Loucy (cell line): ENCODE measurements at regions not wholly inside any gene's neighbourhood (a gene's known extent, or its start where the extent isn't known, plus 50 kb on each side); places are given as distances from the start of the nearest gene placed in this dataset.
A peak's percentile ranks its signal among the peaks of the same experiment; 100 is the strongest.

Source experiments
- H2AFZ ChIP-seq: fragments of 200-600 bp; sonication (generic); 2 replicates; pipeline ENCODE4 v1.6.0; 2016; ENCODE audit warnings: antibody characterized with exemption, mild to moderate bottlenecking, low read length, moderate library complexity
- H3F3A ChIP-seq: fragments of 200-600 bp; 2 replicates; pipeline ENCODE4 v1.6.0; 2016; ENCODE audit warnings: antibody characterized with exemption, low read depth, mild to moderate bottlenecking
- H3K27me3 ChIP-seq: fragments of 200-600 bp; sonication (generic); 2 replicates; pipeline ENCODE4 v1.6.1; 2014; ENCODE audit warnings: low read length, mild to moderate bottlenecking; ENCODE audit not compliant: insufficient read depth, poor library complexity, severe bottlenecking
- H3K36me3 ChIP-seq: fragments of 200-600 bp; sonication (generic); 2 replicates; pipeline ENCODE4 v1.6.1; 2016; ENCODE audit warnings: low read length; ENCODE audit not compliant: insufficient read depth
- H3K4me1 ChIP-seq: fragments of 200-600 bp; sonication (generic); 2 replicates; pipeline ENCODE4 v1.5.1; 2014; ENCODE audit warnings: low read length, mild to moderate bottlenecking; ENCODE audit not compliant: insufficient read depth, poor library complexity, severe bottlenecking
- H3K4me2 ChIP-seq: fragments of 200-600 bp; sonication (generic); 2 replicates; pipeline ENCODE4 v1.6.0; 2014; ENCODE audit warnings: antibody characterized with exemption, low read length, low read depth, mild to moderate bottlenecking; ENCODE audit not compliant: poor library complexity, severe bottlenecking
- H3K4me3 ChIP-seq: fragments of 200-600 bp; sonication (generic); 2 replicates; pipeline ENCODE4 v1.5.1; 2014; ENCODE audit warnings: low read length, mild to moderate bottlenecking, mixed read lengths; ENCODE audit not compliant: poor library complexity, severe bottlenecking
- H3K79me2 ChIP-seq: fragments of 200-600 bp; sonication (generic); 2 replicates; pipeline ENCODE4 v1.6.1; 2014; ENCODE audit warnings: low read length; ENCODE audit not compliant: insufficient read depth
- H3K9ac ChIP-seq: fragments of 200-600 bp; sonication (generic); 2 replicates; pipeline ENCODE4 v1.6.0; 2014; ENCODE audit warnings: mild to moderate bottlenecking, low read depth, low read length, moderate library complexity; ENCODE audit not compliant: poor library complexity, severe bottlenecking
- H3K9me2 ChIP-seq: fragments of 200-600 bp; sonication (generic); replicated peaks from 2 replicates; pipeline ENCODE4 v1.6.1; 2016; ENCODE audit warnings: low read depth, low read length, mixed read lengths
- H3K9me3 ChIP-seq: fragments of 200-600 bp; sonication (generic); 2 replicates; pipeline ENCODE4 v1.6.1; 2014; ENCODE audit warnings: mild to moderate bottlenecking, antibody characterized with exemption, low read length, low read depth; ENCODE audit not compliant: insufficient read depth
- H4K20me1 ChIP-seq: fragments of 200-600 bp; sonication (generic); 2 replicates; pipeline ENCODE4 v1.6.0; 2014; ENCODE audit warnings: antibody characterized with exemption, low read length, mild to moderate bottlenecking; ENCODE audit not compliant: insufficient read depth, poor library complexity, severe bottlenecking
- EZH2phosphoT487 ChIP-seq: fragments of 200-600 bp; IDR thresholded peaks from 2 replicates; pipeline ENCODE4 v1.6.1; 2018; ENCODE audit warnings: antibody characterized with exemption, mild to moderate bottlenecking, moderate library complexity, borderline replicate concordance
- TF ChIP-seq, protein P1 (sequence below): fragments of 200-600 bp; sonication (generic); conservative IDR thresholded peaks from 2 replicates; pipeline ENCODE4 v1.5.1; 2014; ENCODE audit warnings: mild to moderate bottlenecking, antibody characterized with exemption, low read length

DNA sequence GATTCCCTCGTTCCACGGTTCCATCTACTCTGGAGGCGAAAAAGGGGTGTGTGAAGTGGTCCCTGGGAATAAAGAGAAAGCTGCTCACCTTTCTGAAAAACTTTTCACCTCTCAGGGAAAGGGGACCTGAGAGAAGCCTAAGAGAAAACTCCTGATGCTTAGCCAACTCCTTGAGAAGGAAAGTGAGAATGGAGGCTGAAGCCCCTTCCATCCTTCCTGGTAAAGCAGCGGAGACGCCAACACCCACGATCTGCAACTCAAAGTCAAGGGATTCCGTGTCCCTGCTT is 110.0 kb downstream of the ARF6 start:
- Histone ChIP-seq H3K27me3 (no peaks in the 10 kb centered on the region), H3K9me3 (no peaks in the 10 kb centered on the region), H2AFZ (peak overlapping the region; percentile 89), H3K79me2 (no peaks in the 10 kb centered on the region), H3F3A (peaks cover 18% of the 10 kb centered on the region), H3K36me3 (no peaks in the 10 kb centered on the region), H3K9ac (peak overlapping the region; percentile 76), H4K20me1 (no peaks in the 10 kb centered on the region), H3K9me2 (no peaks in the 10 kb centered on the region), H3K4me1 (peaks cover 55% of the 10 kb centered on the region), H3K4me2 (peak overlapping the region; percentile 89), H3K4me3 (peak overlapping the region; percentile 76)
- TF ChIP-seq EZH2phosphoT487, result no peak
- TF ChIP-seq, protein P1, sequence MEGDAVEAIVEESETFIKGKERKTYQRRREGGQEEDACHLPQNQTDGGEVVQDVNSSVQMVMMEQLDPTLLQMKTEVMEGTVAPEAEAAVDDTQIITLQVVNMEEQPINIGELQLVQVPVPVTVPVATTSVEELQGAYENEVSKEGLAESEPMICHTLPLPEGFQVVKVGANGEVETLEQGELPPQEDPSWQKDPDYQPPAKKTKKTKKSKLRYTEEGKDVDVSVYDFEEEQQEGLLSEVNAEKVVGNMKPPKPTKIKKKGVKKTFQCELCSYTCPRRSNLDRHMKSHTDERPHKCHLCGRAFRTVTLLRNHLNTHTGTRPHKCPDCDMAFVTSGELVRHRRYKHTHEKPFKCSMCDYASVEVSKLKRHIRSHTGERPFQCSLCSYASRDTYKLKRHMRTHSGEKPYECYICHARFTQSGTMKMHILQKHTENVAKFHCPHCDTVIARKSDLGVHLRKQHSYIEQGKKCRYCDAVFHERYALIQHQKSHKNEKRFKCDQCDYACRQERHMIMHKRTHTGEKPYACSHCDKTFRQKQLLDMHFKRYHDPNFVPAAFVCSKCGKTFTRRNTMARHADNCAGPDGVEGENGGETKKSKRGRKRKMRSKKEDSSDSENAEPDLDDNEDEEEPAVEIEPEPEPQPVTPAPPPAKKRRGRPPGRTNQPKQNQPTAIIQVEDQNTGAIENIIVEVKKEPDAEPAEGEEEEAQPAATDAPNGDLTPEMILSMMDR, result no peak

DNA sequence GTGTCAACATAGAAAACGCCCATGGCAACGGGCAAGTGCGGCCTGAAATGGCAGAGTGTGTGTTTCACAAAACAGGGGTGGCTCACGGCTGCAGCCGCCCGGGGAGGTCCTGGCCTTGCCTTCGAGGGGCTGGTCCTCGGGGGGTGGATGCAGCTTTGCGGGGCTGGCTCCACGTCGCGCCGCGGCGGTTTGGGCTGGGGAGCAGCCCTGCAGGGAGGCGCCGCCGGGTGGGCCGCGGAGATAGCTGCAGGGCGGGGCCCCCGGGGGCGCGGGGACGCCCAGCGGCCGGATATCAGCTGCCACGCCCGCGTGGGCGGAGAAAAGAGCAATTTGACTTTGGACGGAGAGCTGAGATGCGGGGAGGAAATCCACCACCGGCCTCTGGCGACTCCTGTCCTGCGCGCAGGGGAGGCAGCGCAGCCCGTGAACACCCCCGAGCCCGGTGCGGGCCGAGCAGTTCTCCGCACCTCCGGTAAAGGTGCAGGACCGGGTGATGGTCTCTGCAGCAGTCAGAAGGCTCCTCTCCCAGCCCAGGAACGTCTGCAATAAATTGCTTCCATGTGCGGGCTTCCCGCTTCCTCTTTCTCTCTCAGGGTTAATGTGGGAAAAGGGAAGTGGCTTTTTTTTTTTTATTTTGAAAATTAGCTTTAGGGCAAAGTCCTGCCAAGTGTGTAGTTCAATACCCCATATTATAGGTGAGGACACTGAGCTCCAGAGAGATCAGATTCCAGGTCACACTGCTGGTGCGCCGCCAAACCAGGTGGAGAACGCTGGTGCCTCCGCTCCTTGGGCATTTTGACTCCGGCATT is 110.5 kb downstream of the ARF6 start:
- H4K20me1 ChIP-seq, result no peaks in the 10 kb centered on the region
- H3K27me3 ChIP-seq, result no peaks in the 10 kb centered on the region
- H3F3A ChIP-seq, result peaks cover 18% of the 10 kb centered on the region
- H3K9me3 ChIP-seq, result no peaks in the 10 kb centered on the region
- H3K9me2 ChIP-seq, result no peaks in the 10 kb centered on the region
- H3K36me3 ChIP-seq, result no peaks in the 10 kb centered on the region
- TF ChIP-seq, protein P1, result no peak; the same call in 1 of the 2 replicates
- TF ChIP-seq EZH2phosphoT487, result no peak
- H3K4me3 ChIP-seq, result peak overlapping the region; percentile 76
- H3K4me2 ChIP-seq, result peak overlapping the region; percentile 89
- peaks cover 51% of the 10 kb centered on the region for H3K4me1 ChIP-seq
- H3K79me2 ChIP-seq, result no peaks in the 10 kb centered on the region
- peak overlapping the region; percentile 89 for H2AFZ ChIP-seq
- peak overlapping the region; percentile 76 for H3K9ac ChIP-seq

DNA sequence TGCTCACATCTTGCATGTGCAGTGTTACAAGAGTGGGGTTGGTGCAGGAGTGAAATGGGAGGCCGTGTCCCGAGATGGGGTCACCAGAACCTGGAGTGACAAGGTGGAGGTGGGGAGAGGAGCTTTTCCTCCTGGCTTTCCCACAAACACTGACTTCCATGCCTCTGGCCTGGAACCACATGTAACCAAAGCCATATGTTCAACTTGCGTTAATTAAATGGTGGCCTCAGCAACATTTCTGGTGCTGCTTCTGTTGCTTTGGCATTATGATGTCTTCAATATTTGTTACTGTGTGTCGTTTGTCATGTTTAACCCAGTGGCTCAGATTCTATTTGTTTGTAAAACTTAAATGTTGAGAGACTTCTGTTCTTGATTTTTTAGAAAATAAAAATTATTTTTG is 110.2 kb downstream of the VCPKMT start:
- Histone ChIP-seq H3K79me2 (no peaks in the 10 kb centered on the region), H3F3A (no peaks in the 10 kb centered on the region), H3K9me2 (no peaks in the 10 kb centered on the region), H3K4me2 (no peak overlapping the region), H3K9ac (no peak overlapping the region), H3K9me3 (no peaks in the 10 kb centered on the region), H3K4me3 (no peak overlapping the region), H3K4me1 (peaks cover 28% of the 10 kb centered on the region), H4K20me1 (no peaks in the 10 kb centered on the region), H2AFZ (no peak overlapping the region), H3K27me3 (no peaks in the 10 kb centered on the region), H3K36me3 (no peaks in the 10 kb centered on the region)
- TF ChIP-seq, protein P1, result no peak
- no peak for TF ChIP-seq EZH2phosphoT487
